ENCODE measurements at regions not wholly inside any gene's neighbourhood (a gene's known extent, or its start where the extent isn't known, plus 50 kb on each side); places are given as distances from the start of the nearest gene placed in this dataset.

DNA sequence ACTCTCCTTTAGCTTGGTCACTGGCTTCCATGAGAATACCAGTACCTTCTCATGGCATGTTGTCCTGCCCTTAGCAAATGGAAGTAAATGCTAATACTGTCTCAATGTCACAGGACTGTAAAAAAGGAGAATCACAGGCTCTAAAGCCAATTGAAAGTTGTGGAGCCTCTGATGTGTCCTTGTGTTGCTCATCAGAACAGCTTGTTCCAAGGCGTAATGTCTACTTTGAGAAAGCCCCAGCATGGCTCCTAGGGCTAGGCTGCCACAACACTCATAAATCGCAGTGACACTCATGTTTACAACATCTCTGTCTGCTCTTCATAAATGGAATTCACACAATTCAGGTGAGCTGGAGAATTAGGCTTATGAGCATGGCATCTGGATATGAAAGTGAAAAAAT, 94.9 kb downstream of the ACTL7B start:
- H3K27me3 ChIP-seq (ENCODE audit: insufficient read depth, low read length) = peaks cover 9% of the 10 kb centered on the region
- no peak overlapping the region for H3K9ac ChIP-seq (ENCODE audit: low read length)
- no peak overlapping the region for H3K4me3 ChIP-seq (ENCODE audit: insufficient read depth, low read depth, low read length)
- no peaks in the 10 kb centered on the region for H4K20me1 ChIP-seq (ENCODE audit: insufficient read depth, low read length)
- no peak overlapping the region for H3K4me2 ChIP-seq (ENCODE audit: low read length)
- H3K27me3 Mint-ChIP-seq (ENCODE audit: low read depth, unreplicated experiment) = peaks cover 39% of the 10 kb centered on the region
- no peaks in the 10 kb centered on the region for H3K4me1 Mint-ChIP-seq (ENCODE audit: low read depth, unreplicated experiment)
- FAIRE-seq = no peak
- no peak overlapping the region for H3K27ac Mint-ChIP-seq (ENCODE audit: unreplicated experiment)
- no peaks in the 10 kb centered on the region for H3K9me3 ChIP-seq (ENCODE audit: insufficient read depth, low read depth, low read length)
- DNase-seq (ENCODE audit: low read depth) = no peak
- peaks cover 4% of the 10 kb centered on the region for H3K9me3 Mint-ChIP-seq (ENCODE audit: unreplicated experiment)
- H3K4me1 ChIP-seq (ENCODE audit: insufficient read depth, low read length) = no peaks in the 10 kb centered on the region
- H2AFZ ChIP-seq (ENCODE audit: low read depth, low read length) = no peak overlapping the region
- TF ChIP-seq, protein P1, sequence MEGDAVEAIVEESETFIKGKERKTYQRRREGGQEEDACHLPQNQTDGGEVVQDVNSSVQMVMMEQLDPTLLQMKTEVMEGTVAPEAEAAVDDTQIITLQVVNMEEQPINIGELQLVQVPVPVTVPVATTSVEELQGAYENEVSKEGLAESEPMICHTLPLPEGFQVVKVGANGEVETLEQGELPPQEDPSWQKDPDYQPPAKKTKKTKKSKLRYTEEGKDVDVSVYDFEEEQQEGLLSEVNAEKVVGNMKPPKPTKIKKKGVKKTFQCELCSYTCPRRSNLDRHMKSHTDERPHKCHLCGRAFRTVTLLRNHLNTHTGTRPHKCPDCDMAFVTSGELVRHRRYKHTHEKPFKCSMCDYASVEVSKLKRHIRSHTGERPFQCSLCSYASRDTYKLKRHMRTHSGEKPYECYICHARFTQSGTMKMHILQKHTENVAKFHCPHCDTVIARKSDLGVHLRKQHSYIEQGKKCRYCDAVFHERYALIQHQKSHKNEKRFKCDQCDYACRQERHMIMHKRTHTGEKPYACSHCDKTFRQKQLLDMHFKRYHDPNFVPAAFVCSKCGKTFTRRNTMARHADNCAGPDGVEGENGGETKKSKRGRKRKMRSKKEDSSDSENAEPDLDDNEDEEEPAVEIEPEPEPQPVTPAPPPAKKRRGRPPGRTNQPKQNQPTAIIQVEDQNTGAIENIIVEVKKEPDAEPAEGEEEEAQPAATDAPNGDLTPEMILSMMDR (IDR thresholded peaks at IDR 0.05; ENCODE audit: insufficient read depth, low read depth, low read length) = no peak
- TF ChIP-seq EZH2 (IDR thresholded peaks at IDR 0.05; ENCODE audit: insufficient read depth, low read length) = no peak
- H3K27ac ChIP-seq (ENCODE audit: low read depth, low read length) = no peak overlapping the region
- H3K79me2 ChIP-seq (ENCODE audit: insufficient read depth, low read length) = no peaks in the 10 kb centered on the region
- H3K4me3 Mint-ChIP-seq (ENCODE audit: unreplicated experiment) = no peak overlapping the region
- H3K36me3 Mint-ChIP-seq (ENCODE audit: low read depth, unreplicated experiment) = no peaks in the 10 kb centered on the region
- H3K36me3 ChIP-seq (ENCODE audit: insufficient read depth, low read length) = no peaks in the 10 kb centered on the region

DNA sequence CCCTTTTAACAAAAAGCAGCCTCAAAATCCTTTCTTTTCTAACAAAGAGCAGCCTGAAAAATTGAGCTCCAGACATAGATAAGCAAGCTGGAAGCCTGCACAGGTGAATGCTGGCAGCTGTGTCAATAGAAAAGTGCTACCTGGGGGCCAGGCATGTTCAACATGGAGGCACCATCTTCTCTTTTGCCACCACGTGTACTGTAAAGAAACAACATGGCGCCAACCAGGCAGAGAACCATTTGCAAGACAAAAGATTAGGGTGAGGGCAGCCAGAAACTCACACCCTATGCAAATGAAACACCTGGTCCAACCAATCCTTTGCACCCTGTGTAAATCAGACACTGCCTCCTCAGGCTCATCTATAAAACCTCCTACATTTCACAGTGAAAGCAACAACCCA, 96.0 kb downstream of the ACTL7B start:
- H3K4me1 ChIP-seq (ENCODE audit: insufficient read depth, low read length) = no peaks in the 10 kb centered on the region

DNA sequence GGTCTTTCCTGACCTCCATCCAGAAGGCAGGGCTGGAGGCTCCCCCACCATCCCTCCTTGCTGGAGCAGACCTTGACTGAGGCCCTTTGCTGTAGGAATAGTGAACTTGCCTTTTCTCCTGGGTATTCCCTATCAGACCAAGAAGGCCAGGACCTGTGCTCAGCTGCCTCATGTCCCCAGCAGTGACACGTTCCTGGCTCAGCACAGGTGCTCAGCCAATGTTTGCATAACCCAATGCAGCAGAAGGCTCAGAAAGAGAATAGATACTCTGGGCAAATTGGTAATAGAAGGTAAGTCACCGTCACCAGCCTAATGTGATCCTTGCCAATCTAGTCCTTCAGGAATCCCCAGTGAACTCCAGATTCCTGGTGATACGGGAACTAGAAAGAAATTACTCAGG, 96.4 kb downstream of the ACTL7B start:
- no peak overlapping the region for H3K27ac Mint-ChIP-seq (ENCODE audit: unreplicated experiment)
- DNase-seq (ENCODE audit: low read depth) (no peak), FAIRE-seq (no peak)
- H3K4me1 ChIP-seq (ENCODE audit: insufficient read depth, low read length) = no peaks in the 10 kb centered on the region
- H3K4me1 Mint-ChIP-seq (ENCODE audit: low read depth, unreplicated experiment) = no peaks in the 10 kb centered on the region
- H3K36me3 ChIP-seq (ENCODE audit: insufficient read depth, low read length) = no peaks in the 10 kb centered on the region
- TF ChIP-seq, protein P1 (IDR thresholded peaks at IDR 0.05; ENCODE audit: insufficient read depth, low read depth, low read length) = no peak
- TF ChIP-seq EZH2 (IDR thresholded peaks at IDR 0.05; ENCODE audit: insufficient read depth, low read length) = no peak
- H3K9ac ChIP-seq (ENCODE audit: low read length) = no peak overlapping the region
- no peak overlapping the region for H3K4me3 ChIP-seq (ENCODE audit: insufficient read depth, low read depth, low read length)
- H3K79me2 ChIP-seq (ENCODE audit: insufficient read depth, low read length) = no peaks in the 10 kb centered on the region
- H3K9me3 ChIP-seq (ENCODE audit: insufficient read depth, low read depth, low read length) = no peaks in the 10 kb centered on the region
- no peaks in the 10 kb centered on the region for H3K36me3 Mint-ChIP-seq (ENCODE audit: low read depth, unreplicated experiment)
- H3K27ac ChIP-seq (ENCODE audit: low read depth, low read length) = no peak overlapping the region
- no peak overlapping the region for H3K4me3 Mint-ChIP-seq (ENCODE audit: unreplicated experiment)
- no peak overlapping the region for H2AFZ ChIP-seq (ENCODE audit: low read depth, low read length)
- peaks cover 9% of the 10 kb centered on the region for H3K27me3 ChIP-seq (ENCODE audit: insufficient read depth, low read length)
- H3K9me3 Mint-ChIP-seq (ENCODE audit: unreplicated experiment) = peaks cover 4% of the 10 kb centered on the region
- no peak overlapping the region for H3K4me2 ChIP-seq (ENCODE audit: low read length)
- H4K20me1 ChIP-seq (ENCODE audit: insufficient read depth, low read length) = no peaks in the 10 kb centered on the region
- H3K27me3 Mint-ChIP-seq (ENCODE audit: low read depth, unreplicated experiment) = peaks cover 35% of the 10 kb centered on the region

More for the DNA sequence above, 96.0 kb downstream of the ACTL7B start:
- peaks cover 9% of the 10 kb centered on the region for H3K27me3 ChIP-seq (ENCODE audit: insufficient read depth, low read length)
- Mint-ChIP-seq H3K36me3 (ENCODE audit: low read depth, unreplicated experiment) (no peaks in the 10 kb centered on the region), H3K27me3 (ENCODE audit: low read depth, unreplicated experiment) (peaks cover 35% of the 10 kb centered on the region), H3K27ac (ENCODE audit: unreplicated experiment) (no peak overlapping the region), H3K4me1 (ENCODE audit: low read depth, unreplicated experiment) (no peaks in the 10 kb centered on the region), H3K9me3 (ENCODE audit: unreplicated experiment) (peaks cover 4% of the 10 kb centered on the region), H3K4me3 (ENCODE audit: unreplicated experiment) (no peak overlapping the region)
- DNase-seq (ENCODE audit: low read depth) (no peak), FAIRE-seq (no peak)
- H3K9ac ChIP-seq (ENCODE audit: low read length) = no peak overlapping the region
- no peaks in the 10 kb centered on the region for H3K79me2 ChIP-seq (ENCODE audit: insufficient read depth, low read length)
- no peak overlapping the region for H3K4me3 ChIP-seq (ENCODE audit: insufficient read depth, low read depth, low read length)
- TF ChIP-seq EZH2 (IDR thresholded peaks at IDR 0.05; ENCODE audit: insufficient read depth, low read length) = no peak
- TF ChIP-seq, protein P1 (IDR thresholded peaks at IDR 0.05; ENCODE audit: insufficient read depth, low read depth, low read length) = no peak
- no peaks in the 10 kb centered on the region for H3K9me3 ChIP-seq (ENCODE audit: insufficient read depth, low read depth, low read length)
- H3K36me3 ChIP-seq (ENCODE audit: insufficient read depth, low read length) = no peaks in the 10 kb centered on the region
- H3K27ac ChIP-seq (ENCODE audit: low read depth, low read length) = no peak overlapping the region
- no peak overlapping the region for H2AFZ ChIP-seq (ENCODE audit: low read depth, low read length)
- H4K20me1 ChIP-seq (ENCODE audit: insufficient read depth, low read length) = no peaks in the 10 kb centered on the region
- no peak overlapping the region for H3K4me2 ChIP-seq (ENCODE audit: low read length)

All from astrocyte (in vitro differentiated cells and primary cell).